ENCODE measurements at regions not wholly inside any gene's neighbourhood (a gene's known extent, or its start where the extent isn't known, plus 50 kb on each side); places are given as distances from the start of the nearest gene placed in this dataset.

- no peak for TF ChIP-seq EZH2 (IDR thresholded peaks at IDR 0.05; ENCODE audit: borderline replicate concordance, low read depth, low read length, poor library complexity, severe bottlenecking)
- TF ChIP-seq CTCF (conservative IDR thresholded peaks at IDR 0.05; ENCODE audit: low read depth, low read length) = no peak
Observed at GRCh38 chrX:155766321-155766720, 114.8 kb upstream of the VAMP7 start.

All from A673 (cell line).